ENCODE measurements at regions not wholly inside any gene's neighbourhood (a gene's known extent, or its start where the extent isn't known, plus 50 kb on each side); places are given as distances from the start of the nearest gene placed in this dataset.

DNA sequence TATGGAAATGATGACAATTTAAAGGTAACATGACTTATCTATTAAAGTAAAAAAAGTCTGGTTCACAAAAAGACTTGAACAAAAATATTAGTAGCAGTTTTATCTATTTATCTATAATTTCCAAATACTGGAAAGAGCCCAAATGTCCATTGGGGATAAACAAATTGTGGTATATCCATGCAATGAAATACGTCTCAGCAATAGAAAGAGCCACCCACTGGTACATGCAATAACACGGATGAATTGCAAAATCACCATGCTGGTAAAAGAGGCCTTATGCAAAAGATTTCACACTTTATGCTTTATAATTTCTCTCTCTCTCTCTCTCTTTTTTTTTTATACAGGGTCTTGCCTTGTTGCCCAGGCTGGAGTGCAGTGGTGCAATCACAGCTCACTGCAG is 91.4 kb upstream of the ASAP2 start:
- TF ChIP-seq, protein P1, sequence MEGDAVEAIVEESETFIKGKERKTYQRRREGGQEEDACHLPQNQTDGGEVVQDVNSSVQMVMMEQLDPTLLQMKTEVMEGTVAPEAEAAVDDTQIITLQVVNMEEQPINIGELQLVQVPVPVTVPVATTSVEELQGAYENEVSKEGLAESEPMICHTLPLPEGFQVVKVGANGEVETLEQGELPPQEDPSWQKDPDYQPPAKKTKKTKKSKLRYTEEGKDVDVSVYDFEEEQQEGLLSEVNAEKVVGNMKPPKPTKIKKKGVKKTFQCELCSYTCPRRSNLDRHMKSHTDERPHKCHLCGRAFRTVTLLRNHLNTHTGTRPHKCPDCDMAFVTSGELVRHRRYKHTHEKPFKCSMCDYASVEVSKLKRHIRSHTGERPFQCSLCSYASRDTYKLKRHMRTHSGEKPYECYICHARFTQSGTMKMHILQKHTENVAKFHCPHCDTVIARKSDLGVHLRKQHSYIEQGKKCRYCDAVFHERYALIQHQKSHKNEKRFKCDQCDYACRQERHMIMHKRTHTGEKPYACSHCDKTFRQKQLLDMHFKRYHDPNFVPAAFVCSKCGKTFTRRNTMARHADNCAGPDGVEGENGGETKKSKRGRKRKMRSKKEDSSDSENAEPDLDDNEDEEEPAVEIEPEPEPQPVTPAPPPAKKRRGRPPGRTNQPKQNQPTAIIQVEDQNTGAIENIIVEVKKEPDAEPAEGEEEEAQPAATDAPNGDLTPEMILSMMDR (conservative IDR thresholded peaks at IDR 0.05) = no peak
- no peak for TF ChIP-seq ZFX (IDR thresholded peaks at IDR 0.05)

Data from C4-2B (cell line).